ENCODE measurements at regions not wholly inside any gene's neighbourhood (a gene's known extent, or its start where the extent isn't known, plus 50 kb on each side); places are given as distances from the start of the nearest gene placed in this dataset.

GRCh38 chr18:1003499-1003898 is 98.8 kb downstream of the ADCYAP1 start:
- DNase-seq (ENCODE audit: low read depth): no peak
- no peak overlapping the region for H3K4me3 ChIP-seq (ENCODE audit: low read length)
- no peak for TF ChIP-seq CTCF (conservative IDR thresholded peaks at IDR 0.05; ENCODE audit: low read depth, low read length)

GRCh38 chr18:1006304-1006703 is 101.6 kb downstream of the ADCYAP1 start:
- DNase-seq (ENCODE audit: low read depth): no peak
- TF ChIP-seq CTCF (conservative IDR thresholded peaks at IDR 0.05; ENCODE audit: low read depth, low read length): no peak
- H3K4me3 ChIP-seq (ENCODE audit: low read length): no peak overlapping the region

- no peak for TF ChIP-seq CTCF (conservative IDR thresholded peaks at IDR 0.05; ENCODE audit: low read depth, low read length)
- DNase-seq (ENCODE audit: low read depth): no peak
Measured at GRCh38 chr18:1006965-1007364, 102.3 kb downstream of the ADCYAP1 start.

GRCh38 chr18:1011349-1011748 is 106.7 kb downstream of the ADCYAP1 start:
- no peak for DNase-seq (ENCODE audit: low read depth)
- no peak overlapping the region for H3K4me3 ChIP-seq (ENCODE audit: low read length)
- TF ChIP-seq CTCF (conservative IDR thresholded peaks at IDR 0.05; ENCODE audit: low read depth, low read length): no peak

More at GRCh38 chr18:1006965-1007364, 102.3 kb downstream of the ADCYAP1 start:
- no peak overlapping the region for H3K4me3 ChIP-seq (ENCODE audit: low read length)

- DNase-seq (ENCODE audit: low read depth): no peak
- H3K4me3 ChIP-seq (ENCODE audit: low read length): no peak overlapping the region
- no peak for TF ChIP-seq CTCF (conservative IDR thresholded peaks at IDR 0.05; ENCODE audit: low read depth, low read length)
Measured at GRCh38 chr18:1012775-1013174, 108.1 kb downstream of the ADCYAP1 start.

- TF ChIP-seq CTCF (conservative IDR thresholded peaks at IDR 0.05; ENCODE audit: low read depth, low read length): no peak
- no peak for DNase-seq (ENCODE audit: low read depth)
- H3K4me3 ChIP-seq (ENCODE audit: low read length): no peak overlapping the region
Measured at GRCh38 chr18:1013951-1014350, 109.3 kb downstream of the ADCYAP1 start.

- TF ChIP-seq CTCF (conservative IDR thresholded peaks at IDR 0.05; ENCODE audit: low read depth, low read length): no peak
- no peak for DNase-seq (ENCODE audit: low read depth)
- no peak overlapping the region for H3K4me3 ChIP-seq (ENCODE audit: low read length)
Measured at GRCh38 chr18:1014509-1014908, 109.8 kb downstream of the ADCYAP1 start.

Measured in retinal pigment epithelial cell (primary cell).